GM13976 (cell line): ENCODE measurements at regions not wholly inside any gene's neighbourhood (a gene's known extent, or its start where the extent isn't known, plus 50 kb on each side); places are given as distances from the start of the nearest gene placed in this dataset.

Source experiments
- DNase-seq: peaks from one replicate; pipeline ENCODE4 v3.0.0; 2012; ENCODE audit warnings: low spot score
- in situ Hi-C: fragments of 300-500 bp; cut with MboI; formaldehyde crosslinking; loops from one replicate; pipeline ENCODE4 v1.12.0; 2022; ENCODE audit warnings: low sequenced_read_pairs, mixed read lengths, inconsistent platforms; ENCODE audit not compliant: unreplicated experiment
- TF ChIP-seq, protein P1 (sequence below): IDR thresholded peaks from 2 replicates; pipeline ENCODE4 v1.5.1; 2012; ENCODE audit warnings: borderline replicate concordance, mild to moderate bottlenecking; ENCODE audit not compliant: insufficient read depth; ENCODE audit errors: extremely low read depth, missing control alignments, control extremely low read depth

- DNase-seq, result no peak
- TF ChIP-seq, protein P1, sequence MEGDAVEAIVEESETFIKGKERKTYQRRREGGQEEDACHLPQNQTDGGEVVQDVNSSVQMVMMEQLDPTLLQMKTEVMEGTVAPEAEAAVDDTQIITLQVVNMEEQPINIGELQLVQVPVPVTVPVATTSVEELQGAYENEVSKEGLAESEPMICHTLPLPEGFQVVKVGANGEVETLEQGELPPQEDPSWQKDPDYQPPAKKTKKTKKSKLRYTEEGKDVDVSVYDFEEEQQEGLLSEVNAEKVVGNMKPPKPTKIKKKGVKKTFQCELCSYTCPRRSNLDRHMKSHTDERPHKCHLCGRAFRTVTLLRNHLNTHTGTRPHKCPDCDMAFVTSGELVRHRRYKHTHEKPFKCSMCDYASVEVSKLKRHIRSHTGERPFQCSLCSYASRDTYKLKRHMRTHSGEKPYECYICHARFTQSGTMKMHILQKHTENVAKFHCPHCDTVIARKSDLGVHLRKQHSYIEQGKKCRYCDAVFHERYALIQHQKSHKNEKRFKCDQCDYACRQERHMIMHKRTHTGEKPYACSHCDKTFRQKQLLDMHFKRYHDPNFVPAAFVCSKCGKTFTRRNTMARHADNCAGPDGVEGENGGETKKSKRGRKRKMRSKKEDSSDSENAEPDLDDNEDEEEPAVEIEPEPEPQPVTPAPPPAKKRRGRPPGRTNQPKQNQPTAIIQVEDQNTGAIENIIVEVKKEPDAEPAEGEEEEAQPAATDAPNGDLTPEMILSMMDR, result no peak
- in situ Hi-C loops, result no loop called here
These were observed 68.7 kb upstream of the CMC1 start for GRCh38 chr3:28172748-28173147.

- in situ Hi-C loops, result no loop called here
- no peak for DNase-seq
- TF ChIP-seq, protein P1, result no peak
These were observed 67.6 kb upstream of the CMC1 start for GRCh38 chr3:28173836-28174235.

DNA sequence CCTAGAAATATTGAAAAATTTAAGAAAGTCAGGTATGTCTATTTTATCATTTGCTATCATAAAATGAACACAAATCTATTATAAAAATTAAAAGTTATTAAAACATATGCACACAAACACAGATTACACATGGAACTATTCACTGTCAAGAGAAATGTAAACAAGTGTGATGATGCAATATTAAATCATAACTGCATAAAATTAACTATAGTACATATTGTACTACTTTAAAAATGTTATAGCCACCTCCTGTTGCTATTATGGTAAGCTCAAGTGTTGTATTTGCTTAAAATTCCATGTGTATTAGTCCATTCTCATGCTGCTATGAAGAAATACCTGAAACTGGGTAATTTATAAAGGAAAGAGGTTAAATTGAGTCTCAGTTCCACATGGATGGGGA, 54.7 kb upstream of the CMC1 start:
- no peak for DNase-seq
- TF ChIP-seq, protein P1, result no peak
- in situ Hi-C loops, result no loop called here

DNA sequence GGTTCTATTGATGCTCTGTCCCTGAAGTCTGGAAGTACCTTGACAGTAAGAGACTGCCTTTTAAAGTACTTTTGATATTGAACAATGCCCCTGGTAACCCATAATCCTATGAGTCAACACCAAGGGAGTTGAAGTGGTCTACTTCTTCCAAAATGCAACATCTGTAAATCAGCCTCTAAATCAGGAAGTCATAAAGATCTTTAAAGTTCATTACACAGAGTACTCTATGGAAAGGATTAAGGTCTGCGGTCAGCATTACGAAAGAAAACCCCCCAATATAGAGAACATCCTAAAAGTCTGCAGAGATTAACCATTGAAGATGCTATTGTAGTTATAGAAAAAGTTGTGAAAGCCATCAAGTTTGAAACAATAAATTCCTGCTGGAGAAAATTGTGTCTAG, 52.7 kb upstream of the CMC1 start:
- no peak for DNase-seq
- in situ Hi-C loops, result no loop called here
- TF ChIP-seq, protein P1, result no peak

DNA sequence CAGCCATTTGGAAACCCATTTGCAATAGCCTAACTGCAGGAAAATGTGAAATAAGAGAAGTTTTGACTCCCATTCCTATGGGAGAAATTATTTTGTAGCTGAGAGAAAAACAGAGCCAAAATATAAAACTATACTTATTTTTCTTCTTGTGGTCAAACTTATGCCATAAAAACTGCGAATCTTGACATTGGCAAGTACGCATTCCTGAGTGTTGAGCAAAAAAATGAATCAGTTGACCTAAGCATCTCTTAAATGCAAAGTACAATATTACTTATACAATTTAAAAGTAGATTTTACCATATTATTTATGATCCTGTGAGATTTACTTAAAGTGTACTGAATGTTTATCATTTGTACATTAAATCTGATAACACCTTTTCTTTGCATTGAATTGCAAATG, 50.1 kb upstream of the CMC1 start:
- in situ Hi-C loops, result no loop called here
- no peak for DNase-seq
- TF ChIP-seq, protein P1, result no peak
